Iris pigment epithelial cell (primary cell): ENCODE measurements at regions not wholly inside any gene's neighbourhood (a gene's known extent, or its start where the extent isn't known, plus 50 kb on each side); places are given as distances from the start of the nearest gene placed in this dataset.

Experiments used
- DNase-seq: peaks from one replicate; pipeline ENCODE4 v3.0.0-alpha.2; 2011; ENCODE audit warnings: low read depth

- no peak for DNase-seq
Observed at GRCh38 chr12:60872219-60872618, 1276.4 kb downstream of the SLC16A7 start.

- no peak for DNase-seq
Observed at GRCh38 chr12:60872850-60873713, 1277.3 kb downstream of the SLC16A7 start.

GRCh38 chr12:60874091-60874490 lies 1278.3 kb downstream of the SLC16A7 start:
- DNase-seq: no peak

DNA sequence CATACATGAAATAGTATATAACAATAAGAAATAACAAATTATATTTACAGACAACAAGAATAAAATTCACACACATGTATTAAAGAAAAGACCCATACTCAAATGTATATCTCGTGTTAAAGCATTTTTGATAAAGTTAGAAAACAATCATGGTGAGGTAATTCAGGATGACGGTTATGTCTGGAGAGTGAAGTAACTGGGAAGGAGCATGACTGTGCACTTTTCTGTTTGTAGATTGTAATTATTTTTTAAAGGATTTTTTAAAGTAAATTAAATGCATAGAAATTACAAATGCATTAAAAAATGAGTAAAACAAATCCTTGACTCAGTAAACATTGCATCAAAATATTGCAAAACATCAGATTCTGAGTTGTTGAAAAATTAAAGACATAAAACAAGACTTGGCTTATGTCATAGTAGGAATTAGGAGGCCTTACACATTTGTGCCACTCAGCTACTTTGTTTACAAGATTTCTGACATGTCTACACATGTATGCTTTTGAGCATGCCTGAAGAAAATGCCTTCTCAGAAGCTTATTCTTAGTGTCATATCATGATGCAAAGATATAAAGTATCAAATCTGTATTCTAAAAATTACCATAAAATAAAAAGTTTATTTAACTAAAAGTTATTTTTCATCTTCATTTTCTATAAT lies 1325.1 kb downstream of the SLC16A7 start:
- DNase-seq: peak; percentile 10

- peak; percentile 1 for DNase-seq
Observed at GRCh38 chr12:60921541-60921940, 1325.7 kb downstream of the SLC16A7 start.

DNA sequence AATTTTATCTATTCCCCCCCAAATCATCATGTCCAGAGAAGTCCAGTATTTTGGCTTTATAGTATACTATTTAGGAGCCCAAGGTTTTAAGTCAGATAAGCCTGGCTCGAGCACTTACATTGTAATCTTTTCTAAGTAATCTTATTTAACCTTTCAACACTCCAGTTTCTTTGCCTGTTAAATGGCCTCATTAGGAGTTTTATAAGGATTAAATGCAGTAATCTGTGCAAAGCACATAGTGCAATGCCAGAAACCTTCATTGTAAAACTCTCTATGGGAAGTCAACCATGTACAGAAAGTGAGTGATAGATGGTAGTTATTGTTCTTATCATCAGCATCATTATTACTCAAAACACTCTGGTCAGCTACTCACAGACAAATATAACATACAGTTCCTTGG lies 1330.4 kb downstream of the SLC16A7 start:
- DNase-seq: no peak

GRCh38 chr12:60930151-60930550 lies 1330.1 kb upstream of the USP15 start:
- DNase-seq: no peak

DNA sequence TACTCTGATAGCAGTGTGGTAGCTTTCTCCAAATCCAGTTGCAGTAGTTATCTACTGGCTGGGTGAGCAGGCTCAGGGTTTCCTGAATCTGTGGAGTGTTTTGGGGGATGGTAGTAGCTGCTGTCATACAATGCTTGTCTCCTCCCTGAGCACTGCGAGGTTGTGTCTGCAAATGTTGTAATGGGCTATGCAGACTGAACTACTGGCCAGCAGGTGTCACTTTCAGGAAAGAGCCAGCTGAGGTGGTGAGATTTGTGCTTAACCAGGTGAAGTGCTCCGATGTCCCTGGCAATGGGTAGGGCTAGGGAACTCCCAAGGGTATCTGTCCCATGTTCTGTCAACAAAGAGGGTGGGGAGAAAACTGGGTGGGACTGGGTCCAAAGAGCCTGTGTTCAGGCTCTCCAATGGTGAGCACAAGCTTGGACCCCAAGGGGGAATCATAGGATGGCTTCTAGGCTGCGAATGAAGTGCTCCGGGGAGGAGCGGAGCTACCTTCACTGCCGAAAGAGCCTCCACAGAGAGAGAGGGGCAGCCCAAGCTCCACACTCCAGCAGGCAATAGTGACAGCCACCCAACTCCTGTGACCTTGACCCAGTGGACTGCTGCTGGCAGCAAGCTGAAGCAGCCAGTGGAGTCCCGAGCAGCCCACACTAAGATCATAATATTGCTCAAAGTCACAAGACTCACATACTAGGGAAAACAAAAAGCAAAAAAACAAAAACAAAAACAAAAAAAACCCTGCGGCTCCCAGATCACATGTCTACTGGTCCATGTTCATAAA lies 1324.0 kb upstream of the USP15 start:
- DNase-seq: no peak

- DNase-seq: no peak
Observed at GRCh38 chr12:60947533-60947932, 1312.7 kb upstream of the USP15 start.

GRCh38 chr12:60967128-60967527 lies 1293.1 kb upstream of the USP15 start:
- no peak for DNase-seq

DNA sequence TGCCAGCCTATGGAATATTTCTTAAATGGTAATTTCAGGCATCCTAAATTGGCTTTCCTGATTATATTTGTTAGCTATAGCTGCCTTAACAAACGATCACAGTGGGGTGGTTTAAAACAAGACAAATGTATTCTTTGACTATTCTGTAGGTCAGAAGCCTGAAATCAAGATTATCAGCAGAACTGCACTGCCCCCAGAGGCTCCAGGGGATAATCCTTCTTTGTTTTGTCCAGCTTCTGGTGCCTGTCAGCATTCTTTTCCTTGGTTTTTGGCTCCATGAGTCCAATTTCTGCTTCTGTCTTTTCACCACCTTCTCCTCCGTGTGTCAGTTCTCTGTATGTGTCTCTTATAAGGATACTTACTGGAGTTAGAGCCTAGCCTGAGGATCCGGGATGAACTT lies 1282.2 kb upstream of the USP15 start:
- no peak for DNase-seq

DNA sequence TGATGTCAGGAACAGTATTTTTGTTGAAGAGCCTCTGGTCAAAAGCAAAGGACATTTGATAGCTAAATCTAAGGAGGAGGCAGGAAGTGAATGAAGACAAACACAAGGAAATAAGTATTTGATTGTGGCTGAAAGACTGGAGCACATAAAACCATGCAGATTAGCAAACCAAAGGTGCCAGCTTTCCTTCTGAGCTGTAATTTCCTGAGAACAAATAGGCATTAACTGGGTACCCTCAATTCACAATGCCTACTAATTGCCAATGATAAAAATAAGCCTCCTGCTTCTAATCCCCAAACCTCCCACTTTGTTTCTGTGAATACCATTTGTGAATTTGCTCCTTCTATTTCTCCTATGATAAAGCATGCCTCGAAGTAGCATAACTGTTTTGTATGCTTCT lies 1279.6 kb upstream of the USP15 start:
- DNase-seq: no peak

DNA sequence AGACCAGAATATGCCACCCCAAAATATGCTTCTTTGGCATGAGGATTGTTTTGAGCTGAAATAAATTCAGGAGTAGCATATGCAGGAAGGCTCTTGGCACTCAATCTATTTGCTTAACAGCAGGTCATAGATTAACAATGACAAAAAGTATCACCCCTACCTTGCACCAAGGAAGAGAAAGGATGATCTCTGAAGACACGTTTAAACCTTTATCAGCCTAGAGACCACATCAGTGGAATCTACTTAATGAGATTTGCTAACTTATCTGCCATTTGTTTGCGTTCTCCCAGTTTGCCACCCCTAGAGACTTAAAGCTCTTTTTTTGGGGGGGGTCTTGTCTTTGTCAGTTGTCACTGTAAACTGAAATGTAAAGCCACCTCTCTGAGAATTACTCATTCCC lies 1278.7 kb upstream of the USP15 start:
- DNase-seq: no peak

GRCh38 chr12:60992087-60992486 lies 1268.1 kb upstream of the USP15 start:
- no peak for DNase-seq

GRCh38 chr12:60995256-60995825 lies 1264.9 kb upstream of the USP15 start:
- no peak for DNase-seq

GRCh38 chr12:60997869-60998378 lies 1262.3 kb upstream of the USP15 start:
- no peak for DNase-seq

- no peak for DNase-seq
Observed at GRCh38 chr12:61009192-61009591, 1251.0 kb upstream of the USP15 start.

GRCh38 chr12:61011767-61012423 lies 1248.3 kb upstream of the USP15 start:
- DNase-seq: no peak

GRCh38 chr12:61018571-61018970 lies 1241.6 kb upstream of the USP15 start:
- DNase-seq: no peak

GRCh38 chr12:61023231-61023630 lies 1237.0 kb upstream of the USP15 start:
- DNase-seq: no peak

GRCh38 chr12:61029516-61029915 lies 1230.7 kb upstream of the USP15 start:
- no peak for DNase-seq

DNA sequence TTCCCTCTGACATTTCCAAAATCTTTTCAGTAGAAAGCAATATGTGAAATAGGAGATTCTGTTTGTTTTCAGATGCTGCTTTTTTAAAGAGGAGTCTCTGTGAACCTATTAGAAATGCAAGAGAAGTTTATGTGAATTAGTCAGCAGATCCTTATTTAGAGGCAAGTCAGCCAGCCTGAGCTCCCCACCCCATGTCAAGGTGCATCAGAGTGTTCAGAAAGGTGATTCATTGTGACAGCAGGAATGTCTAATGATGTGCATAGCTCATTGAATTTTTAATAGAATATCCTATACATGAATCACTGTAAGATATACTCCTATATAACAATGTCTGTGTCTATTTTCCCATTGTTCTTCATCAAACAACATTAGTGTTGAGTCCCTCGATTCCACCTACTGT lies 1222.4 kb upstream of the USP15 start:
- DNase-seq: no peak
